Neuronal stem cell (in vitro differentiated cells): ENCODE measurements at regions not wholly inside any gene's neighbourhood (a gene's known extent, or its start where the extent isn't known, plus 50 kb on each side); places are given as distances from the start of the nearest gene placed in this dataset.

Experiments used
- DNase-seq: peaks from one replicate; pipeline ENCODE4 v3.0.0-alpha.2; 2013; ENCODE audit warnings: low spot score
- H2AFZ ChIP-seq: one replicate; pipeline ENCODE4 v1.6.1; 2013; ENCODE audit warnings: mild to moderate bottlenecking, low read length, inconsistent platforms
- H2AK5ac ChIP-seq: 2 replicates; pipeline ENCODE4 v1.6.1; 2013; ENCODE audit warnings: low read depth, mild to moderate bottlenecking, inconsistent platforms, low read length, moderate library complexity, mixed read lengths
- H2BK120ac ChIP-seq: 2 replicates; pipeline ENCODE4 v1.6.1; 2013; ENCODE audit warnings: low read depth, mild to moderate bottlenecking, inconsistent platforms, low read length, moderate library complexity, mixed read lengths
- H2BK12ac ChIP-seq: one replicate; pipeline ENCODE4 v1.6.1; 2013; ENCODE audit warnings: low read length, inconsistent platforms
- H2BK15ac ChIP-seq: 2 replicates; pipeline ENCODE4 v1.6.1; 2013; ENCODE audit warnings: mild to moderate bottlenecking, low read length, inconsistent platforms, mixed read lengths
- H2BK5ac ChIP-seq: one replicate; pipeline ENCODE4 v1.6.1; 2013; ENCODE audit warnings: inconsistent platforms, mild to moderate bottlenecking, low read length, moderate library complexity
- H3K14ac ChIP-seq: one replicate; pipeline ENCODE4 v1.6.1; 2013; ENCODE audit warnings: low read length, inconsistent platforms
- H3K18ac ChIP-seq: 2 replicates; pipeline ENCODE4 v1.6.1; 2013; ENCODE audit warnings: low read length, inconsistent platforms
- H3K23ac ChIP-seq: 2 replicates; pipeline ENCODE4 v1.6.1; 2013; ENCODE audit warnings: low read depth, mild to moderate bottlenecking, mixed read lengths, low read length, inconsistent platforms; ENCODE audit not compliant: poor library complexity
- H3K27ac ChIP-seq: replicated peaks from 3 replicates; pipeline ENCODE4 v1.5.1; 2013; ENCODE audit warnings: low read length, inconsistent platforms
- H3K27me3 ChIP-seq, 3 experiments: 2 replicates each; pipeline ENCODE4 v1.6.1; 2013; ENCODE audit warnings: low read length in 3 of 3, mild to moderate bottlenecking in 2 of 3, inconsistent platforms in 1 of 3, low read depth in 1 of 3, mixed read lengths in 1 of 3, moderate library complexity in 1 of 3; ENCODE audit not compliant: control insufficient read depth in 3 of 3, insufficient read depth in 3 of 3
- H3K36me3 ChIP-seq, 2 donors: replicated peaks in 1 of 2; 2 replicates each; pipeline ENCODE4 v1.6.1; 2013; ENCODE audit warnings: low read length in 2 of 2; ENCODE audit not compliant: control insufficient read depth in 2 of 2, insufficient read depth in 2 of 2
- H3K4ac ChIP-seq: 2 replicates; pipeline ENCODE4 v1.6.1; 2013; ENCODE audit warnings: inconsistent platforms, mild to moderate bottlenecking, low read length, moderate library complexity
- H3K4me1 ChIP-seq, 2 donors: 1 replicate in 1 of 2; 2 replicates in 1 of 2; pipeline ENCODE4 v1.6.1; 2013; ENCODE audit warnings: low read length in 2 of 2, low read depth in 1 of 2; ENCODE audit not compliant: control insufficient read depth in 2 of 2, insufficient read depth in 1 of 2
- H3K4me2 ChIP-seq: one replicate; pipeline ENCODE4 v1.6.1; 2013; ENCODE audit warnings: mild to moderate bottlenecking, low read length, inconsistent platforms; ENCODE audit not compliant: insufficient read depth, poor library complexity, severe bottlenecking
- H3K4me3 ChIP-seq, 2 donors: 2 replicates each; pipeline ENCODE4 v1.5.1; 2013; ENCODE audit warnings: low read length in 2 of 2, mild to moderate bottlenecking in 2 of 2, inconsistent platforms in 1 of 2, moderate library complexity in 1 of 2
- H3K79me1 ChIP-seq: one replicate; pipeline ENCODE4 v1.6.1; 2013; ENCODE audit warnings: low read depth, mild to moderate bottlenecking, inconsistent platforms, low read length, moderate library complexity
- H3K9ac ChIP-seq: one replicate; pipeline ENCODE4 v1.6.1; 2013; ENCODE audit warnings: mild to moderate bottlenecking, low read depth, low read length, inconsistent platforms; ENCODE audit not compliant: poor library complexity
- H3K9me3 ChIP-seq, 2 donors: replicated peaks in 1 of 2; 2 replicates each; pipeline versions ENCODE3 to v1.6.1; 2013; ENCODE audit warnings: low read length in 2 of 2, mild to moderate bottlenecking in 2 of 2, inconsistent platforms in 1 of 2, low read depth in 1 of 2, mixed read lengths in 1 of 2, moderate library complexity in 1 of 2; ENCODE audit not compliant: control insufficient read depth in 2 of 2, insufficient read depth in 1 of 2
- H4K8ac ChIP-seq: one replicate; pipeline ENCODE4 v1.6.1; 2013; ENCODE audit warnings: low read depth, mild to moderate bottlenecking, inconsistent platforms, low read length, moderate library complexity
- H4K91ac ChIP-seq: one replicate; pipeline ENCODE4 v1.6.1; 2013; ENCODE audit warnings: low read length, low read depth, mild to moderate bottlenecking, inconsistent platforms; ENCODE audit not compliant: poor library complexity
- whole genome bisulfite sequencing, 2 donors: extraction: QIAGEN DNeasy Blood & Tissue Kit; methylation state at CpG; one replicate each; pipeline ENCODE4 v1.1.7; 2013; ENCODE audit warnings: missing lambda C conversion rate in 2 of 2, mixed read lengths in 1 of 2; ENCODE audit not compliant: insufficient read length in 2 of 2, insufficient replicate concordance in 1 of 2; ENCODE audit errors: extremely low coverage in 2 of 2; 5-methylcytosine and 5-hydroxymethylcytosine counted together

DNA sequence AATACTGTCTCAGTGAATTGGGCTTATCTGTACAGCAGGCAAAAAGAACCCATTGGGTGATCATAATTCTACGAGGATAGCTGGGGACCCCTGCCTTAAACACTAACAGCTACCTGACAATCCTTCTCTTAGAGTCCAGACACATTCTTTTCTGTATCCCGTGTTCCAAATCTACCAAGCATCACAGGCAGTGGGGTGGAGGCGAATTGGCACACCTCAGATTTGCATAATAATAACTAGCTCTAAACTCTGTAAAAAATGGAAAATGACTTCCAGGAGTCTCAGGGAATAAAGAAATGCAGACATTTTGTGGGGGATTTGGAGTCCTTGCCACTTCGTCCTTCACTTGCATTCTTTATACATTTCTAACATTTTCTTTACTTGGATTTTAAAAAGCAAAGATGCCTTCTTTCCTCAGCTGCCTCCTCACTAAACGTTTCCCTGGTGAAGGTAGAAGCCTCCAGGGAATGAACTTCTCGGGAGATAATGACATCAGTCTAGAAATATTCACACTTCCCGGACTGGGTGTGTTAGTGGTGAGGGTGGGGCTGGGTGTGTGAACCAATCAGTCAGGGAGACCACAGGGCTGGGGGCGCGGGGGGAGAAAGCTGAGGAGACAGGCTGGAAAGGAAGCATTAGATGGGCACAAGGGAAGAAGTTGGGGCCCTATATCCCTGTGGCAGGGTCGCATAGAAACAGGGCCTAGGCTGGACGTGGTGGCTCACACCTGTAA, 59.1 kb upstream of the BOD1L2 start:
- Histone ChIP-seq H3K36me3 (no peaks in the 10 kb centered on the region), H4K91ac (no peak overlapping the region), H3K9me3 (peaks cover 0 to 2% of the 10 kb centered on the region in 2 donors), H2BK5ac (no peak overlapping the region), H2AK5ac (no peak overlapping the region), H2BK15ac (no peak overlapping the region), H3K27me3 (no peaks in the 10 kb centered on the region), H2BK12ac (no peak overlapping the region), H3K14ac (no peak overlapping the region), H3K27ac (no peak overlapping the region), H3K9ac (no peak overlapping the region), H3K4me3 (no peak overlapping the region), H3K18ac (no peak overlapping the region), H4K8ac (no peak overlapping the region), H3K79me1 (no peaks in the 10 kb centered on the region), H2AFZ (no peak overlapping the region), H3K4ac (no peak overlapping the region), H2BK120ac (no peak overlapping the region), H3K4me2 (no peak overlapping the region), H3K23ac (no peak overlapping the region), H3K4me1 (peaks cover 4% of the 10 kb centered on the region in 2 donors)
- no peak for DNase-seq
- no CpG with 5 or more reads among the region's 11 CpGs for WGBS, 2 donors

DNA sequence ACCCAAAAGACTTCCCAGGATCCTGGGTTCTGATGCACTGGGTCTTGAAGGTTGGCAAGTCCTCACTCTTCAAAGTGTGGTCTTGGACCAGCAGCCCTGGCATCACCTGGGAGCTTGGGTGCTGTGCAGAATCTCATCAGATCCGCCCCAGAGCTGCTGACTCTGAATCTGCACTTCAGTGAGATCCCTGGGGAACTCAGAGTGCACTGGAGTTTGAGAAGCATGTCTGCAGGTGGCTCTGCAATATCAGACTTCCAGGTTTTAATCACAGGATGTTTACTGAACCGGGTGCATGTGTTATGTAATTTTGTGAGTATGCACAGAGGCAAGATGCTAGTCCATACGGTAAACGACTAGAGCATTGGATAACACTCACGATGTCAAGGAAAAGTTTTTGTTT, 58.0 kb upstream of the BOD1L2 start:
- Histone ChIP-seq H3K27me3 (no peaks in the 10 kb centered on the region), H2AK5ac (no peak overlapping the region), H4K91ac (no peak overlapping the region), H3K9ac (no peak overlapping the region), H2BK5ac (no peak overlapping the region), H3K9me3 (no peaks in the 10 kb centered on the region), H2AFZ (no peak overlapping the region), H3K18ac (no peak overlapping the region), H2BK15ac (no peak overlapping the region), H3K4me1 (peaks cover 4 to 8% of the 10 kb centered on the region in 2 donors), H3K79me1 (no peaks in the 10 kb centered on the region), H3K4me3 (no peak overlapping the region), H3K23ac (no peak overlapping the region), H2BK120ac (no peak overlapping the region), H3K27ac (no peak overlapping the region), H3K4me2 (no peak overlapping the region), H3K36me3 (no peaks in the 10 kb centered on the region), H4K8ac (no peak overlapping the region), H3K14ac (no peak overlapping the region), H2BK12ac (no peak overlapping the region), H3K4ac (no peak overlapping the region)
- no peak for DNase-seq
- no CpG with 5 or more reads among the region's 5 CpGs for WGBS, 2 donors

DNA sequence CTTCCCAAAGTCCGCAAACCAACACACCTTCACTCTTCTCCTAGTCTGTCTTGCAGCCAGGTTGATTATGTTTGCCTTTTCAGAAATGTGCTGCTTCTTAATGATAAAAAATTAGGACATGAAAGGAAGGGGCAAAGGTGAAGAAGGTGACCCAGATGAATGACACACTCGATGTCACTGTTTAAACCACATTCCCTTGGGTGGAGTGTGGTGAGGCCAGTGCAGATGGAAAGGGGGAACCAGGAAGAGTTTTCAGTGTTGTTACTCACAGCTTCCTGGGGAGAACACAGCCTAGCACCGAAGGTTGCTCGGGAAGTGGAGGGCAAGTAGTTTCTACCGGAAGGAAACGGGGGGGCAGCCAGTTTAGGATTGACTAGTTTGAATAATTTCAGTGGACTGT, 57.2 kb upstream of the BOD1L2 start:
- Histone ChIP-seq H2BK15ac (no peak overlapping the region), H4K8ac (no peak overlapping the region), H3K4ac (no peak overlapping the region), H3K18ac (no peak overlapping the region), H3K4me3 (no peak overlapping the region), H2BK5ac (no peak overlapping the region), H3K27me3 (peaks cover 0 to 5% (median 0%) of the 10 kb centered on the region in 3 experiments), H3K4me1 (peaks cover 4 to 6% of the 10 kb centered on the region in 2 donors), H2AK5ac (no peak overlapping the region), H3K14ac (no peak overlapping the region), H4K91ac (no peak overlapping the region), H2BK120ac (no peak overlapping the region), H3K9me3 (no peaks in the 10 kb centered on the region), H2AFZ (no peak overlapping the region), H3K9ac (no peak overlapping the region), H3K36me3 (no peaks in the 10 kb centered on the region), H3K23ac (no peak overlapping the region), H3K4me2 (no peak overlapping the region), H3K79me1 (no peaks in the 10 kb centered on the region), H2BK12ac (no peak overlapping the region), H3K27ac (no peak overlapping the region)
- DNase-seq: no peak
- WGBS, 2 donors: no CpG with 5 or more reads among the region's 6 CpGs

DNA sequence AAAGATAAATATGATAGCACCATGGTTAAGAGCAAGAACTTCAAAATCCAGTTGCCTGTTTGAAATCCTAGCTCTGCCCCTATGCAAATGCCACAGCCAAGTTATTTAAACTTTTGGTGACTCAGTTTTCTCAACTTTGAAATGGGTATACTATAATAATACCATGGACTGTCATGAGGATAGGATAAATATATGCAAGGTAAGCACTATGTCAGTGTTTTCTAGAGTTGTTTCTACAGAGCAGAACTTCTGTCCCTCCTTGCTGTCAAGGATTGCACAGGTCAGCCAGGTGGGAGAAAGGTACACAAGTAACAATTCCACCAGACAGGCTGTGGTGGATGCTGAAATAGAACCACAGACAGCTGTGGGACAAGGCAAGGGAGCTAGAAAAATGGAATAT, 55.7 kb upstream of the BOD1L2 start:
- Histone ChIP-seq H2AK5ac (no peak overlapping the region), H3K9me3 (no peaks in the 10 kb centered on the region), H3K27ac (no peak overlapping the region), H3K27me3 (peaks cover 0 to 5% (median 0%) of the 10 kb centered on the region in 3 experiments), H2BK5ac (no peak overlapping the region), H3K14ac (no peak overlapping the region), H2BK12ac (no peak overlapping the region), H3K9ac (no peak overlapping the region), H3K4me1 (peaks cover 10 to 11% of the 10 kb centered on the region in 2 donors), H3K4me2 (no peak overlapping the region), H4K91ac (no peak overlapping the region), H3K4ac (no peak overlapping the region), H4K8ac (no peak overlapping the region), H2AFZ (no peak overlapping the region), H3K18ac (no peak overlapping the region), H3K36me3 (no peaks in the 10 kb centered on the region), H3K79me1 (no peaks in the 10 kb centered on the region), H2BK120ac (no peak overlapping the region), H3K23ac (no peak overlapping the region), H3K4me3 (no peak overlapping the region), H2BK15ac (no peak overlapping the region)
- DNase-seq: no peak
